ENCODE measurements at regions not wholly inside any gene's neighbourhood (a gene's known extent, or its start where the extent isn't known, plus 50 kb on each side); places are given as distances from the start of the nearest gene placed in this dataset.

- Histone ChIP-seq H3K79me1 (ENCODE audit: low read depth in 1 of 2, low read length in 2 of 2) (no peaks in the 10 kb centered on the region), H4K20me1 (ENCODE audit: insufficient read depth, low read length) (no peaks in the 10 kb centered on the region), H4K5ac (ENCODE audit: low read depth, low read length) (no peak overlapping the region), H3K27me3 (ENCODE audit: control insufficient read depth, insufficient read depth, low read length) (no peaks in the 10 kb centered on the region; the same call in 1 of the 2 replicates), H2AFZ (replicated peaks; ENCODE audit: low read length, poor library complexity) (no peak overlapping the region), H3K4me3 (ENCODE audit: insufficient read depth, low read depth, low read length) (no peak overlapping the region), H3K4me2 (ENCODE audit: low read depth, low read length) (no peak overlapping the region), H3K9me1 (ENCODE audit: insufficient read depth, low read length) (peaks cover 3% of the 10 kb centered on the region; the same call in 1 of the 2 replicates), H3K4me1 (ENCODE audit: control insufficient read depth, insufficient read depth, low read length) (0 out of 2 replicates have a peak, but pooled peaks cover 4% of the 10 kb centered on the region), H2BK5ac (ENCODE audit: low read depth, low read length, poor library complexity, severe bottlenecking) (no peak overlapping the region), H3K56ac (ENCODE audit: extremely low read depth, insufficient read depth, low read length) (no peak overlapping the region), H2BK20ac (ENCODE audit: low read depth, low read length) (no peak overlapping the region), H2AK5ac (ENCODE audit: low read depth, low read length) (no peak overlapping the region), H3K9me3 (ENCODE audit: control insufficient read depth, insufficient read depth, low read length) (no peaks in the 10 kb centered on the region), H2BK120ac (ENCODE audit: low read depth, low read length) (no peak overlapping the region), H4K8ac (ENCODE audit: low read depth in 2 of 2, low read length in 2 of 2) (no peak overlapping the region), H3K23ac (ENCODE audit: low read depth, low read length) (no peak overlapping the region), H3K4ac (ENCODE audit: low read depth, low read length) (no peak overlapping the region), H2AK9ac (replicated peaks; ENCODE audit: low read depth, low read length, poor library complexity) (no peak overlapping the region), H3K36me3 (ENCODE audit: control insufficient read depth, insufficient read depth, low read length) (no peaks in the 10 kb centered on the region), H2BK15ac (ENCODE audit: low read depth, low read length) (no peak overlapping the region), H3K14ac (replicated peaks; ENCODE audit: low read depth, low read length) (no peak overlapping the region), H4K91ac (ENCODE audit: insufficient read depth, low read depth, low read length) (no peak overlapping the region), H3K27ac (ENCODE audit: insufficient read depth, low read length) (no peak overlapping the region), H3K9ac (ENCODE audit: low read depth, low read length) (no peak overlapping the region), H3K18ac (ENCODE audit: low read depth, low read length) (no peak overlapping the region)
- intact Hi-C loops (cut with micrococcal nuclease) (loop anchor here (5.0 kb wide), 1 partner anchor 192 kb away; the partner anchor contains the start of gene DISP1), dilution Hi-C loops (cut with HindIII; ENCODE audit: low sequenced_read_pairs, unreplicated experiment) (no loop called here), in situ Hi-C loops (cut with MboI; ENCODE audit: low sequenced_read_pairs) (no loop called here)
- WGBS, 2 experiments (ENCODE audit: extremely low coverage in 2 of 2, insufficient read length in 1 of 2), result no CpG with 5 or more reads among the region's 3 CpGs
- CTCF ChIA-PET, result interaction anchor here (0.6 to 1.8 kb wide), 4 partner anchors 12 to 270 kb away, joined by 3 to 9 read pairs (median 4); no protein-coding TSS in a partner anchor
- ATAC-seq (ENCODE audit: low read depth) (no peak), DNase-seq (no peak)
- POLR2A ChIA-PET (ENCODE audit: unreplicated experiment), result no interaction called here
- no TSS peak for BruUV-seq (replicated peaks)
- TF ChIP-seq ELK1 (IDR thresholded peaks at IDR 0.05; ENCODE audit: borderline replicate concordance, low read depth, low read length) (no peak), SMC3 (IDR thresholded peaks at IDR 0.05; ENCODE audit: low read depth, low read length) (no peak), MXI1 (IDR thresholded peaks at IDR 0.05; ENCODE audit: borderline replicate concordance, low read depth, low read length) (no peak), CHD1 (IDR thresholded peaks at IDR 0.05; ENCODE audit: low read depth, low read length) (no peak), CTCF (conservative IDR thresholded peaks at IDR 0.05; ENCODE audit: low read depth, low read length) (no peak), MAFK (IDR thresholded peaks at IDR 0.05; ENCODE audit: low read depth, low read length) (no peak), NFE2L2 (IDR thresholded peaks at IDR 0.05; ENCODE audit: low read depth, low read length) (no peak), FOS (IDR thresholded peaks at IDR 0.05; ENCODE audit: low read depth, low read length) (no peak), RAD21 (IDR thresholded peaks at IDR 0.05; ENCODE audit: low read length) (no peak), CEBPB (IDR thresholded peaks at IDR 0.05; ENCODE audit: low read depth, low read length) (no peak), RCOR1 (IDR thresholded peaks at IDR 0.05; ENCODE audit: insufficient replicate concordance, low read length) (no peak), USF2 (IDR thresholded peaks at IDR 0.05; ENCODE audit: low read depth, low read length) (no peak), MAZ (IDR thresholded peaks at IDR 0.05; ENCODE audit: borderline replicate concordance, low read depth, low read length) (no peak), RFX5 (IDR thresholded peaks at IDR 0.05; ENCODE audit: low read depth, low read length) (no peak)
These were observed 133.6 kb downstream of the TLR5 start for GRCh38 chr1:223009406-223009805.
